HPDE6-E6E7 (cell line): ENCODE measurements at regions not wholly inside any gene's neighbourhood (a gene's known extent, or its start where the extent isn't known, plus 50 kb on each side); places are given as distances from the start of the nearest gene placed in this dataset.
A peak's percentile ranks its signal among the peaks of the same experiment; 100 is the strongest.

Experiments used
- DNase-seq: peaks from one replicate; pipeline ENCODE4 v3.0.0; 2011; ENCODE audit warnings: missing footprints; ENCODE audit errors: extremely low spot score

- no peak for DNase-seq
These were observed 579.2 kb upstream of the RGS18 start for GRCh38 chr1:191579019-191579418.

DNA sequence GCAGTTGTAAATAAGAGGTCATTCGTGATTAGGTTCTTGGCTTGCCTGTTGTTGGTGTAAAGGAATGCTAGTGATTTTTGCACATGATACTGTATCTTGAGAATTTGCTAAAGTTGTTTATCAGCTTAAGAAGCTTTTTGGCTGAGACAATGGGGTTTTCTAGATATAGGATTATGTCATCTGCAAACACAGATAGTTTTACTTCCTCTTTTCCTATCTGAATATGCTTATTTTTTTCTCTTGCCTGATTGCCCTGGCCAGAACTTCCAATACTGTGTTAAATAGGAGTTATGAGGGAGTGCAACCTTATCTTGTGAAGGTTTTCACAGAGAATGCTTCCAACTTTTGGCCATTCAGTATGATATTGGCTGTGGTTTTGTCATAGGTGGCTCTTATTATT, 576.1 kb upstream of the RGS18 start:
- no peak for DNase-seq

GRCh38 chr1:191585095-191585494, 573.2 kb upstream of the RGS18 start:
- no peak for DNase-seq

DNA sequence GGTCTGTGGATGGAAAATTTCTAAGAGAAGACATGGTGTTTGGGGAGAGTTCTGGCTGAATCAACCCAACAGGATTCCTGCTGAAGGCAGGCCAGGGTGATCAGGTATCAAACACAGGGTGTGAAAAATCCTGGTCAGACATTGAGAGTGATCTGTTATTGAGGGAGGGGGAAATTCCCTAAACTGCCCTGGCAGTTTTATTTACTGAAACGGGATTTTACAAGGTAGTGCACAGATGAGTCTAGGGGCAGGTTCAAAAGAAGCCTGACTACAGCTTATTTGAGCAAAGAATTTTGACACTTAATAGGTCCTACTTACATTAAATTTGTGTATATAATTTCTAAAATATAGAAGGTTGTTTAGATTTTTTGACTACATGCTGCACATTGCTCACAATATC, 569.4 kb upstream of the RGS18 start:
- no peak for DNase-seq

DNA sequence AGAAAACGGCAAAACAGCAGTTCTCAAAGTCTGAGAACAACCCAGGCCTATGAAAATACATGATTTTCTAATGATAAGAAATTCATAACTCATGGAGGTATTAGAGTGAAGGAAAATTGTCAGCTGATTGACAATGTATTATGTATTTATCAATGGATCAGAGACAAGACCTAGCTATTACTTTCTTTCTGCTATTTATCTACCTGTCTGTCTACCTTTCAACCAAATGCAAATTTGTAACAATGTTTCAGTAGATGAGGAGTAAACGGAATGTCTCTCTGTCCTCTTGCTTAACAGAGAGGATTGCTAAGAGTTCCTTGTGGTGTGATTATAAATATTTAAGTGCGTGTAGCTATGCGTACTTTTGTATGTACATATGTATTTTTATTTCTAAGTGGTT, 568.7 kb upstream of the RGS18 start:
- no peak for DNase-seq

DNA sequence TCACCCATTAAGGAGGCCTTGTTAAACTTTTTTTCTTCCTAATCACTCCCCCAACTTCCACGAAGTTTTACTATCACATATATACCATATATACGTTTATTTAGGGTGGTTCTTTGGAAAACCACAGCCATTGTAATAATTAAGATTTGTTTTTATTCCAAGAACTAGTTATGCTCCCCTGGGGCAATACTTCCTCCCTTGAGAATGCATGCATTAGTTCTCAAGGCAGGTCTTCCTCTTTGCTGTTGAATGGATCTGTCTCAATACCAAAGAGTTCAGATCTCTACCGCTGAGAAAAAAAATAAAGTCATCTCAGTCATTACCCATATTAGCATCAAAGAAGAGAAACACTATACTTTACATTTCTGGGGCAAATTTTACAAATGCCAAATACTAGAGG, 567.7 kb upstream of the RGS18 start:
- DNase-seq, result no peak

DNA sequence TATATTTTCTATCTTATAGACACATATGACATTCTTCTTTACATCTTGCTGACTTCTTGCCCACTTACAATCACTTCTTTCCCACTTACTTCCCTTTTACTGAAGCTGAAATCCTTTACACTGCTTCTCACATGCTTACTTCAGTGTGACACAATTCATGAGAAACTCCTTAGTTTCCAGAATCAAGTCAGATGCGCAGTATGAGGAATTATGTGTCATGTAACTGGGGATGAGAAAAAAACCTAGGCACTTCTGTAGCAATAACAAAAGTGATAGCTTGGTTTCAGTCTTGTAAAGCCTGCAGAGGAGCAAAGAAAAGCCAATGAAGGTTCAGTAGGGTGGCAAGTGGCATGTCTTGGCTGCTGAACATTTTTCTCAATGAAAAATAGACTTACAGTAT, 566.2 kb upstream of the RGS18 start:
- DNase-seq, result no peak

DNA sequence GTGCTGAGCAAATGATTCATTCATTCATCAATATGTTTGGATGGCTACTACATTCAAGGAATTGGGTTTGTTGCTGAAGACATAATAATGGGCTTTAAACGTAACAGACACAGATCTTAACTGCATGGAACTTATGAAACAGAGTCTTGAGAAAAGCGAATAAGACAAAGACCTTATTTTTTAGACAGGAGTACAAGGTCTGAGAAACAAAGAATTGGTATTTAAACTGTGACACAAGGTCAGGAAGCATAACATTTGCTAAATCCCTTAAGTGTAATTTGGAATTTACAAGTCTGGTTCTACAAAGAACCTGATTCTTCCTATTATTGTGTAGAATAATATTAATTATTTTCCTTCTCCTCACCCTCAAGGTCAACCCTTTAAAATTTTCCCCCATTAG, 565.4 kb upstream of the RGS18 start:
- DNase-seq, result no peak

DNA sequence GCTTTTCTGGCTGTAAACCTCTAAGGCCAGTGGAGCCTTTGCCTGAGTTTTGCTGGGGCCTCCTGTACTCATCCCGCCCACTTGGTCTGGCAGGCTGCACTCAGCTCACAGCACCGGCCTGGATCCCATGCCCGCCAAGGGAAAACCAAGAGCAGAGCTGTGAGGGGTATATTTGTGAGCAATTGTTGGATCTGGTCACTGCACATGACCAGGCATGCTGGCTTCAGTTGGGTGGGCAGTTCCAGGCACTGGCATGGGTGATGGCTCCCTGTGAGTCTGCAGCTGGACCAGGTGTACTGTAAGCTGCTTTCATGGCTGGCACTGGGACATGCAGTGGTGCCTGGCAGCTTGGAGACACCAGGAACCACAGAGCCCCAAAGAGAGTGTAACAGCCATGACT, 563.1 kb upstream of the RGS18 start:
- no peak for DNase-seq

DNA sequence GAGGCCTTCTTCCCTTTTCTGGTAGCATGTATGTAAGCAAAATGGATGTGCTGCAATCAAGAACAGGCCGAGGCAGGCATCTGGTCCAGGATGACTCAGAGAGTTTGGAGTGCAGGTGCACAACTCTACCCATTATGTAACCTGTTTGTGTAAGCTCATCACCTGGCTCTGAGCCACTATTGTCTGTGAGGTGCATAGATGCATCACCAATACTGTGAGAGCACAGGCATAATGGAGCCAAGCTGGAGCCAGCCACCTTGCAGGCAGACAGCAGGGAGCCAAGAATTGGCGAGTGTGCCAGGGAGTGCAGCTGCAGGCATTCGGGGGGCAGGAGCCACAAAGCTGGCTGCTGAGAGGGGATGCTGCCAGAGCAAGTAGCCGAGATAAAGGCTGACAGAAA, 549.9 kb upstream of the RGS18 start:
- peak; percentile 61 for DNase-seq

DNA sequence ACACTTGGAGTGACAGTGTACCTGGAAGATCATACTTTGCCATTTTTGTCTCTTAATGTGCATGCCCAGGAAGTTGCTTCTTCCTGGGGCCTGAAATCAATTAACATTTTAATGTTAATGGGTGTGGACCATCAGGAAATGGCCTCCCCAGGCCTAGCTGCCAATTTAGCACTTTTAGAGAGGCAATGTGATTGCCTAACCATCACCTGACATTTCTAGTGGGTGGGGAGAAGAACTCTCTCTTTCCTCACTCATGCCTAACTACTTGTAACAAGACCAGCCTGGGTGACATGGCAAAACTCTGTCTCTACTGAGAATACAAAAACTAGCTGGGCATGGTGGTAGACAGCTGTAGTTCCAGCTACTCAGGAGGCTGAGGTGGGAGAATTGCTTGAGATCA, 549.0 kb upstream of the RGS18 start:
- no peak for DNase-seq

DNA sequence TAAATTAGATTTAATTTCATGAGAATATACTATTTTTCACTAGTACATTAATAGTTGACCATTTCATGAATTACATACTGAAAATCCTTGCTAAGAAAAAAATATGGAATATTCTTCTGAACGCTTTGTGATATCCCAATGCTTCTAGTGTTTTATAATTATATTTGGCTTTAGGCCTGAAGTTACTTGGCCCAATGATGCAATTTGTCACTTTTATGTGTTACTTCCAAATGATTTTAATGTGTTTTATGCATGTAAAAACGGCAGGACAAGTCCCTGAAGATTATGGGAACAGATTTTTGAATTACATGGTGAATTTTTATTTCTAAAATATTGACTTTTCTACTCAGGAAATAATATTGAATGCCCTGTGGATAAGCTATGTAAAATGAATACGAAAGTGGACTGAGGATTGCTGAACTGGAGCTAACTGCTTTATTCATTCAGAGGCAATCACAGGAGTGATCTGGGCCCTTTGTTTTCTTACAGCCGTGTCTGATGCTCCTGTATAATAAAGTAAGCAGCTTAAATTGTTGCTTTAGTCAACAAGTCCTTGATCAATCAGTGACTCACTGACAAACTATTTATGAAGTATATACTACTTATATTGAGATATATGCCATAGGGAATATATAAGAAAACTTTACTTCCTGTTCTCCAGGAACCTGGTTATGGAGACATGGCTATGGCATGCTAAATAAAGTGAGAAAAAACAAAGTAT, 543.0 kb upstream of the RGS18 start:
- no peak for DNase-seq

GRCh38 chr1:191618181-191618580, 540.1 kb upstream of the RGS18 start:
- DNase-seq, result no peak

GRCh38 chr1:191620883-191621282, 537.4 kb upstream of the RGS18 start:
- no peak for DNase-seq

- no peak for DNase-seq
These were observed 534.2 kb upstream of the RGS18 start for GRCh38 chr1:191624044-191624443.

- DNase-seq, result no peak
These were observed 528.4 kb upstream of the RGS18 start for GRCh38 chr1:191629836-191630235.

DNA sequence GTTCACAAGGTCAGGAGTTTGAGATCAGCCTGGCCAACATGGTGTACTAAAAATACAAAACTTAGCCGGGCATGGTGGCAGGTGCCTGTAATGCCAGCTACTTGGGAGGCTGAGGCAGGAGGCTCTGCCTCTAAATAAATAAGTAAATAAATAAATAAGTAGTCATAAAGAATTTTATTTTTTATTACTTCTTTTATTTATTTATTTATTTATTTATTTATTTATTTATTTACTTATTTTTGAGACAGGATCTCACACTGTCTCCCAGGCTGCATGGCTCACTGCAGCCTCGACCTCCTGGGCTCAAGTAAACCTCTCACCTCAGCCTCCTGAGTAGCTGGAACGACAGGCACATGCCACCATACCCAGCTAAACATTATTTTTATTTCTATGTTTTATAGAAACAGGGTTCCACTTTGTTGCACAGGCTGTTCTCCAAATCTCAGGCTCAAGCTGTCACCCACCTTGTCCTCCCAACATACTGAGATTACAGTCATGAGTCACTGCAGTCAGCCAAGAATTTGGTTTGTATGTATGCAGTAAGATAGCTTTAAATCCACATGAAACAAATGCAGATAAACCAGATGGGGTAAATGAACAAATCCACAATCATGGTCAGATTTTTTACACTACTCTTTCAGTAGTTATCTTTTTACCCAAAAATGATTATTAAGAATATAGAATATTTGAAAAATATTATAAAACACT, 523.3 kb upstream of the RGS18 start:
- DNase-seq, result no peak

GRCh38 chr1:191636345-191636744, 521.9 kb upstream of the RGS18 start:
- DNase-seq, result no peak

GRCh38 chr1:191641420-191642260, 516.6 kb upstream of the RGS18 start:
- DNase-seq, result no peak

DNA sequence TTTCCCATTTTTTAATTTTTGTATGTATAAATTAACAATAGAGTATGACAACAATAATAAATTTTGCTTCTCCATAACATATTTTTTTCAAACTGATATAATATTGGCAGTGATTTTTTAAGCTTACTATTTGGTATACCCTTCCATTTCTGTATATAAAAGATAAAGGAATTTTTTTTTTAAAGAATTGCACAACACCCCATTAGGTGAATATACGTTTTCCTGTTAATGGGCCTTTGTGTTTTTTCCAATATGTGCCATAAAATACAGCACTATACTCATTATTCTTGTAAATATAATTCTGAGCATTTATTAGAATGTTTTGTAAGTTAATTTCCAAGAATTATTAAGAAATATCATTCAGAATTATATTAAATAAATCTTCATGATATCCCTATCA, 515.2 kb upstream of the RGS18 start:
- DNase-seq, result no peak

DNA sequence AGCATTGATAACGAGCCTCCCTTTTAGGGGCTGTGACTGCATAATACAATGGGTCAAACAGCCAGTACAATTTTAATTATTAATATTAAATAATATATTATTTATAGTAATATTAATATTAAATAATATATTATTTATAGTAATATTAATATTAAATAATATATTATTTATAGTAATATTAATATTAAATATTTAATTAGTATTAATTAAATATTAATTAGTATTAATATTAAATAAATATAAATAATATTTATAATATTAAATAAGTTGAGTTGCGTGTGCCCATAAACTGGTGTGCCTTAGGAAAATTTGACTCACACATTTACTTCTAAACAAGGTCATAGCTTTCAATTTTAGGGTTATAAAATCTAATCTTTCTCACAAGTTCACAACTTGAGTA, 509.3 kb upstream of the RGS18 start:
- DNase-seq, result no peak

DNA sequence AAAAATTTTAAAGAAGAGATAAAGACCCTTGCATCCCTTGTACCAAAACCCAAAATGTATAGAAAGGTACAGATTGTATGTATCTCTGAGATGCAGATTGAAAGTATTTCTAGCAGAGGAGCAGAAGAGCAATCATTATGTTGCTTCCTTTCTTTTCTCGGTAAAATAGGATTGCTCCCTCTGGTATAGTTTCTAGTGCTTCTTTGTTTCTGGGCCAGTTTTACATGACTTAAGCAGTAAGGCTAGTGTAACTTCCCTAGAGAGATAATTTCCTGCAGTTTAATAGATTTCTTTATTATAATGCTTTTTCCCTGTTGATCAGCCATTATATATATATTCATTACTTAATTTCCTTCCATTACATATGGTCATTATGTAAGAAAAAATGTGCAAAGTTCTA, 496.2 kb upstream of the RGS18 start:
- no peak for DNase-seq

GRCh38 chr1:191662746-191663145, 495.5 kb upstream of the RGS18 start:
- DNase-seq, result no peak
